SK-N-SH treated with all-trans-retinoic acid at 6 μM for 48 hours (cell line): ENCODE measurements at regions not wholly inside any gene's neighbourhood (a gene's known extent, or its start where the extent isn't known, plus 50 kb on each side); places are given as distances from the start of the nearest gene placed in this dataset.

Experiments used
- BACH2 ChIP-seq: fragments of 250-450 bp; sonication (Bioruptor Pico); IDR thresholded peaks from 2 replicates; pipeline ENCODE4 v1.9.0; 2021; ENCODE audit warnings: mild to moderate bottlenecking, borderline replicate concordance
- CSDC2 ChIP-seq: fragments of 250-450 bp; sonication (Bioruptor Pico); IDR thresholded peaks from 2 replicates; pipeline ENCODE4 v1.5.0; 2020; ENCODE audit warnings: mild to moderate bottlenecking, moderate library complexity
- GLIS3 ChIP-seq: fragments of 250-450 bp; sonication (Bioruptor Pico); IDR thresholded peaks from 2 replicates; pipeline ENCODE4 v1.5.0; 2020; ENCODE audit warnings: mild to moderate bottlenecking, moderate library complexity
- OSR1 ChIP-seq: fragments of 250-450 bp; sonication (Bioruptor Pico); IDR thresholded peaks from 2 replicates; pipeline ENCODE4 v1.8.0; 2022; ENCODE audit warnings: moderate library complexity, mild to moderate bottlenecking, inconsistent platforms
- RARB ChIP-seq: fragments of 250-450 bp; sonication (Bioruptor Pico); IDR thresholded peaks from 2 replicates; pipeline ENCODE4 v1.8.0; 2021; ENCODE audit warnings: mild to moderate bottlenecking, moderate library complexity
- TCF4 ChIP-seq: fragments of 250-450 bp; sonication (Bioruptor Pico); IDR thresholded peaks from 2 replicates; pipeline ENCODE4 v1.8.0; 2021; ENCODE audit warnings: mild to moderate bottlenecking, moderate library complexity, borderline replicate concordance
- ZFP3 ChIP-seq: fragments of 250-450 bp; sonication (Bioruptor Pico); IDR thresholded peaks from 2 replicates; pipeline ENCODE4 v1.5.0; 2020; ENCODE audit warnings: mild to moderate bottlenecking, moderate library complexity
- TF ChIP-seq, protein P1 (sequence below): fragments of 250-450 bp; sonication (Bioruptor Pico); IDR thresholded peaks from 2 replicates; pipeline ENCODE4 v1.5.0; 2020; ENCODE audit warnings: mild to moderate bottlenecking, moderate library complexity
- TF ChIP-seq, protein P2 (sequence below): fragments of 250-450 bp; sonication (Bioruptor Pico); IDR thresholded peaks from 2 replicates; pipeline ENCODE4 v1.8.0; 2020; ENCODE audit warnings: mild to moderate bottlenecking, moderate library complexity, borderline replicate concordance

DNA sequence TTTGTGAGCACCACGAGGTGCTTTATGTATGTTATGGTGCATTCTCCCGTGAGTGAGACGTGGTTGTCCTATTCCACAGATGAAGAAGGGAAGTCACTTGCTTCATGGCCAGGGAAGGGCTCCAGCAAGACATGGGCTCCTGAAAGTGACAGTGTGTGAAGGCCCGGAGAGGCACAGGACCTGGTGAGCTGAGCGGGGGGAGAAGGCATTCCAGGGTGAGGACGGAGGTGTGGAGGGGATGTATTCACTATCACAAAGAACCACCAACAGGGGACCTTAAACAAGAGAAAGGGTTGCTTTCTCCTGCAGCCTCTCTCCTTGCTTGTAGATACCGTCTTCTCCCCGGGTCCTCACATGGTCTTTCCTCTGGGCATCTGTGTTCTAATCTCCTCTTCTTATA lies 139.1 kb downstream of the FBLN2 start:
- TF ChIP-seq GLIS3 (CRISPR knock-in tag): no peak
- no peak for TF ChIP-seq RARB (CRISPR knock-in tag)
- TF ChIP-seq, protein P1, sequence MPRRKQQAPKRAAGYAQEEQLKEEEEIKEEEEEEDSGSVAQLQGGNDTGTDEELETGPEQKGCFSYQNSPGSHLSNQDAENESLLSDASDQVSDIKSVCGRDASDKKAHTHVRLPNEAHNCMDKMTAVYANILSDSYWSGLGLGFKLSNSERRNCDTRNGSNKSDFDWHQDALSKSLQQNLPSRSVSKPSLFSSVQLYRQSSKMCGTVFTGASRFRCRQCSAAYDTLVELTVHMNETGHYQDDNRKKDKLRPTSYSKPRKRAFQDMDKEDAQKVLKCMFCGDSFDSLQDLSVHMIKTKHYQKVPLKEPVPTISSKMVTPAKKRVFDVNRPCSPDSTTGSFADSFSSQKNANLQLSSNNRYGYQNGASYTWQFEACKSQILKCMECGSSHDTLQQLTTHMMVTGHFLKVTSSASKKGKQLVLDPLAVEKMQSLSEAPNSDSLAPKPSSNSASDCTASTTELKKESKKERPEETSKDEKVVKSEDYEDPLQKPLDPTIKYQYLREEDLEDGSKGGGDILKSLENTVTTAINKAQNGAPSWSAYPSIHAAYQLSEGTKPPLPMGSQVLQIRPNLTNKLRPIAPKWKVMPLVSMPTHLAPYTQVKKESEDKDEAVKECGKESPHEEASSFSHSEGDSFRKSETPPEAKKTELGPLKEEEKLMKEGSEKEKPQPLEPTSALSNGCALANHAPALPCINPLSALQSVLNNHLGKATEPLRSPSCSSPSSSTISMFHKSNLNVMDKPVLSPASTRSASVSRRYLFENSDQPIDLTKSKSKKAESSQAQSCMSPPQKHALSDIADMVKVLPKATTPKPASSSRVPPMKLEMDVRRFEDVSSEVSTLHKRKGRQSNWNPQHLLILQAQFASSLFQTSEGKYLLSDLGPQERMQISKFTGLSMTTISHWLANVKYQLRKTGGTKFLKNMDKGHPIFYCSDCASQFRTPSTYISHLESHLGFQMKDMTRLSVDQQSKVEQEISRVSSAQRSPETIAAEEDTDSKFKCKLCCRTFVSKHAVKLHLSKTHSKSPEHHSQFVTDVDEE: no peak
- TF ChIP-seq TCF4: no peak
- TF ChIP-seq, protein P2, sequence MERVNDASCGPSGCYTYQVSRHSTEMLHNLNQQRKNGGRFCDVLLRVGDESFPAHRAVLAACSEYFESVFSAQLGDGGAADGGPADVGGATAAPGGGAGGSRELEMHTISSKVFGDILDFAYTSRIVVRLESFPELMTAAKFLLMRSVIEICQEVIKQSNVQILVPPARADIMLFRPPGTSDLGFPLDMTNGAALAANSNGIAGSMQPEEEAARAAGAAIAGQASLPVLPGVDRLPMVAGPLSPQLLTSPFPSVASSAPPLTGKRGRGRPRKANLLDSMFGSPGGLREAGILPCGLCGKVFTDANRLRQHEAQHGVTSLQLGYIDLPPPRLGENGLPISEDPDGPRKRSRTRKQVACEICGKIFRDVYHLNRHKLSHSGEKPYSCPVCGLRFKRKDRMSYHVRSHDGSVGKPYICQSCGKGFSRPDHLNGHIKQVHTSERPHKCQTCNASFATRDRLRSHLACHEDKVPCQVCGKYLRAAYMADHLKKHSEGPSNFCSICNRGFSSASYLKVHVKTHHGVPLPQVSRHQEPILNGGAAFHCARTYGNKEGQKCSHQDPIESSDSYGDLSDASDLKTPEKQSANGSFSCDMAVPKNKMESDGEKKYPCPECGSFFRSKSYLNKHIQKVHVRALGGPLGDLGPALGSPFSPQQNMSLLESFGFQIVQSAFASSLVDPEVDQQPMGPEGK (CRISPR knock-in tag): no peak
- no peak for TF ChIP-seq CSDC2
- TF ChIP-seq OSR1 (CRISPR knock-in tag): no peak
- no peak for TF ChIP-seq ZFP3
- TF ChIP-seq BACH2 (CRISPR knock-in tag): no peak
